HG03108 (cell line): ENCODE measurements at regions not wholly inside any gene's neighbourhood (a gene's known extent, or its start where the extent isn't known, plus 50 kb on each side); places are given as distances from the start of the nearest gene placed in this dataset.

ENCODE experiments used
- ATAC-seq: cut with Tn5 transposase; IDR thresholded peaks from one replicate; pipeline ENCODE4 v1.9.1; 2021; ENCODE audit warnings: moderate library complexity; ENCODE audit not compliant: unreplicated experiment

DNA sequence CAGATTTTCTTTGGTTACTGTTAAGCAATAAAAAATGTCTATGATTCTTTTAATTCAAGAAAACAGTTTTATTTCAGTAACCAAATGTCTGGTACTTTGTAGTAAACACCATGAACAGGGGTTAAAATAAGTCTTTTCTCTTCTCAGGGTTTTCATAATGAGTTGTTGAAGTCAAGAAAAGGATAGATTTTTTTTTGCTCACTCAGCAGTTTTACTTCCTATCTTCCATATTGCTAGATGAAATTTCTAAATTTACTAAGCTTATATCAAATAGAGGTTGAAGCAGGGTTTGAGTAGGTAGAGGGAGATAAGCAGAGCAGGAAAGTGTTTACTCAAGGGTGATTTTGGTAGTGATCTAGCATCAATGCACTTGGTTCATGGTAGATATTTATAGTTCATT is 1031.3 kb downstream of the C4orf33 start:
- ATAC-seq = no peak

DNA sequence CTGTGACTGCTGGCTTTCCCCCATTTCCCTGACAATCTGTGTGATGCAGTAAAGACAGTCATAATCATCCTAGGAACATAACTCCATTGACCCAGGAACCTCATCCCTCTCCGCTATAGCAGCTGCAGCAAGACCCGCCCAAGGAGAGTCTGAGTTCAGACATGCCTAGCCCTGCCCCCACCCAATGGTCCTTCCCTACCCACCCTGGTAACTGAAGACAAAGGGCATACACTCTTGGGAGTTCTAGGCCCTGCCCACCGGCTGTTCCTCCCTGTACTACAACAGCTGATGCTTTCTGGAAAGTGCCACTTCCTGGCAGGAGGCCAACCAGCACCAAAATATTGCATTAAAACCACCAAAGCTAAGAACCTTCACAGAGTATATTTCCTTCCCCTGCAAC is 1035.6 kb downstream of the C4orf33 start:
- ATAC-seq = no peak

DNA sequence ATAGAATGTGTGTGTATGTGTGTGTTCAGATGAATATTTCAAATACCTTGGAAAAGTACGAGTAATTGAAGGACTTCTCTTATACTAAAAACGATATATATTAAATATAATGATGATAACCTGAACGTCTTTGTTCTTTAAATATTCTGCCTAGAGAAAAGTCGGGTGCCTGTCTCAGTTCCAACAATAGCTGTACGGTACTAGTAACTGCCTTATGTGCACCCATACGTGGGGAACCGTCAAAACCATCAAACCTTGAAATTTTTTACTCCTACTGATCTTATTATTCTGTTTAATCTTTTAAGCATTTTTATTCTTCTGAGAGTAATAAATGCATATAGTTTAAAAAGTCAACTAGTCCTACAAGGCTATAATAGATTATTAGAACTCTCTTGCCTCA is 1045.7 kb downstream of the C4orf33 start:
- ATAC-seq = no peak

DNA sequence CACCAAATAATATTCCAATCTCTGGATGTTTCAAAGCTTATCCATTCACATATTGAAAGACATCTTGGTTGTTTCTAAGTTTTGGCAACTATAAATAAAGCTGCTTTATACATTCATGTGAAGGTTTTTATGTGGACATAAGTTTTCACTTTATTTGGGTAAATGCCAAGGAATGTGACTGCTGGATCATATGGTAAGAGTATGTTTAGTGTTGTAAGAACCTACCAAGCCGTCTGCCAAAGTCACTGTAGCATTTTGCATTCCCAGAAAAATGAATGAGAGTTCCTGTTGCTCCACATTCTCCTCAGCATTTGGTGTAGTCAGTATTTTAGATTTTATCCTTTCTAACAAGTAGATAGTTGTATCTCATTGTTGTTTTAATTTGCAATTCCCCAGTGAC is 1047.7 kb downstream of the C4orf33 start:
- no peak for ATAC-seq

DNA sequence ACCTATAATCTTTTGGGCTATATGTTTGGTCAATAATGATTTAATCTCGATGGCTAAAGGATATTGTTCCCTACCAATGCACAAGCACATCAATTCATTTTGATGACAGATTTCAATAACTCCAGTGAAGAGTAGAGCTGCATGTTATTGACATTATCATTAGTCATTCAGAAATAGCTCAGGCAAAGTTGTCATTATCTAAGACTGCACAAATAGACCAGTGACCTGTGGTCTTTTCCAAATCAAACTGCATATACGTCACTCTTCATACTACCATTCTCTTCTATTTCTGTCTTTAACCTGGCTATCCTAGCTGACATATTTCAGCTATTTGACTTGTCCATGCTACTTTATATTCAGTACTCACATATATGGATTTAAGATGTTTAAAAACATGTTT is 1050.8 kb downstream of the C4orf33 start:
- ATAC-seq = no peak

DNA sequence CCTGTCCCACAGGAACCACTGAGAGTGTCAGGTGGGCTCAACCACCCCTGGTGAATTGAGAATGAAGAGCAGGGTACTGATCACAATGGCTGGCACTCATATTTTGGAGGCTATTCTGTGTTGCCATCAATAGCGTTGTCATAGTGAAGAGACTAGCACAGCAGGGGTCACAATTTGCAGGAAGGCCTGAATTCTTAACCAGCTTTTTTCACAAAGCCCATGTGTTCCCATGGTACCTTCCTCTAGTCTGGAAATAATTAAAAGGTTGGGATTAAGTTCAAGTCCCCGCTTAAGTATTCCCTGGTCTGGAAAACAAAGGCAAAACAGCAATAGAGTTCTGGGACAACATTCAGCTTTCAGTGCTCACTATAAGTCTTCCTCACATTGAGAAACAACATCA is 1051.7 kb downstream of the C4orf33 start:
- ATAC-seq = no peak

DNA sequence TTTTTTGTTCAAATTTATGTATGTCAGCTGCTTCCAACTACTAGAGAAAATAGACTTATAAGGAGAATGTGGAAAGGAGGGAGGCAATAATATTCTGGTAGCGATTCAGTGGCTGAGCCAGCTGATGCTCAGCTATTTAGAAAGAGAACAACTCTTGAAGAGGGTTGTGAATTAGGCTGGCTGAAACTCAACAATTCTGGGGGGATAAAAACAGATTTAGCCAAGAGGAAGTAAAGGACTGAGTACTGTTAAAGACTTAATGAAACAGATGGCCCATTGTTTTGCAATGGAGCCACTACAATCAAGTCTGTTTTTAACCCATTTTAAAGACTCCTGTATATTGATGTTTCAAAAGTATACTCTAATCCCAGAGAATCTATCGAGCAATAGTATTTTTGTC is 1058.9 kb downstream of the C4orf33 start:
- no peak for ATAC-seq

DNA sequence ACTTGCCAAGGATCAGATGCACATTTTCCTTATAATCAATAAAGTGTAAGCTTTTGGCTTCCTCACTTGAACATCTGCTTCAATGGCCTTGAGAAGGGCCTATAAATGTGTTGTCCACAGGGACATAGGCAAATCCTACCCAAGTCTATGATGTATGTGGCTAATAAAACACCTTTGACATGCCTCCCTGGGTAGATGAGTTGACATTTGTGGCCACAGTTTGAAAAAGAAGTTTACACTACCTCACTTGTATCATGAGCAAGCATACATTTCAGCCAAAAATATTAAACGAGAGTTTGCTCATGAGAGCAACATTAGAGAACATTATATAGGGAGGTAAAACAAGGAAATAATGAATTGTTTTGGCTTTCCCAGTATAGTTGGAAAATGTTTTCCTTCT is 1067.7 kb downstream of the C4orf33 start:
- ATAC-seq = no peak

DNA sequence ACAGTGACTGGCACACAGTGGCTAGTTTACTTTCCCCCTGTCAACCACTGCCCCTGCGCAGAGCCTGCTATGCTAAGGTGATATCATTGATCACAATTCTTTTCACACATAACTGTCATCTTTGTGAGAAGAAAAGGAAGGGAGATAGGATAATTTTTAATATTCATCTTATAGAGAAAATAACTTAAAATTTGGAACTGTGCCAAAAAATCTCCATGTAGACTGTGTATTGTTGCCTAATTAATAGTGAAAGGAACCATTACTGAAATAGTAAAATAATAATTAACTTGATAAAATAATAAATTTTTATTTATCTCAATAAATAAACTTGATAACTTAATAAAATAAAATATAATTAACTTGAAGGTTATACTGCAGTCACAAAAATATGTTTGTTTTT is 1069.4 kb downstream of the C4orf33 start:
- no peak for ATAC-seq

DNA sequence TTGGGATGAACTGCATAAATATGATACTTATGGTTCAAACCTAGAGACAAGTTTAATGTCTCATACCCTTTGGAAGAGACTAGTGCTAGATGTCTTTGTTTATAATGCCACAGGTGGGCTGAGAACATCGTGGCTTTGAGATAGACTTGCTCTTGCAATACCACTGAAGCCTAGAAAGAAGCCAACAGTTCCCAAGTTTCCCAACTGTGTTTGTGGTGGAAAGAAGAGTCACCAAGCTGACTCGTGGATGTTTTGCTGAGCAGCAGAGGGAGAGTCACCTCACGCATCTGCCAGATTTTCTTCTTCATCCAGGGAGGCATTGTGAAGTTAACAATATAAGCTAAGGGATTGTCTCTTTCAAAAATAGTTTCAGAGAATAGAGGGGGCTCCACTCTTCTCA is 1076.2 kb downstream of the C4orf33 start:
- ATAC-seq = no peak

DNA sequence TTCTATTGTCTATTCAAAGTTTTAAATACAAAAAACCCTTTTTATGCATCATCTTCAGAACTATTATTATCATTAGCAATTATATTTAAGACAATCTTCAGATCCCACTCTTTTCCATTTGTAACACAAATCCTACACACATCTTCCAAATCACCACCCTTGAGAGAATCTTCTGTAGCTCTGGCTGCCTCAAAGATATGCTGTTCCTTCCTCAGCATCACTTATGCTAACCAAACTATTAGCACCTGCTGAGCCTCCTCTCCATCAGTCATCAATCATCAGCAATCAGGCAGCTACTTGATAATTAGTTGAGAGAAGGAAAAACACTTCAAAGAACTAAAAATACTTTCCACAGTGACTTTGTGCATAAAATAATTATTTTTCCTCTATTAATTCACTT is 1082.2 kb downstream of the C4orf33 start:
- no peak for ATAC-seq

DNA sequence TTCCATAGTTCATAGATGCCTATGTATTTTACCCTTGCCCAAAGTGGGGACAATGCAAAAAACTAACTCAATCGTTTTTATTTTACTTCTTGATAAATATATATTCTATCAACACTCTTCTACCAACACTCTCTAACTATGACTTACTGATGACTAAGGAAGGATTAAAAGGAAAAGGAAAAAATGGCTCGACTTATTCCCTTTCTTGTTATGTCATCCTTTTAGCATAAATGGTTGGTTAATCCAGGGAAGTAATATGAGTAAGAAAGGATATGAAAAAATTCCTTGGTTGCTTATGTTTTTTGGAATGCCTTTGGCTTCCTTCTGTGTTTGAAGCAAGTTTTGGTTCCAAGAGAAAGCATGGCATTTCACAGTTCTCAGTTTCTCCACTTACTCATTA is 1087.1 kb downstream of the C4orf33 start:
- no peak for ATAC-seq

DNA sequence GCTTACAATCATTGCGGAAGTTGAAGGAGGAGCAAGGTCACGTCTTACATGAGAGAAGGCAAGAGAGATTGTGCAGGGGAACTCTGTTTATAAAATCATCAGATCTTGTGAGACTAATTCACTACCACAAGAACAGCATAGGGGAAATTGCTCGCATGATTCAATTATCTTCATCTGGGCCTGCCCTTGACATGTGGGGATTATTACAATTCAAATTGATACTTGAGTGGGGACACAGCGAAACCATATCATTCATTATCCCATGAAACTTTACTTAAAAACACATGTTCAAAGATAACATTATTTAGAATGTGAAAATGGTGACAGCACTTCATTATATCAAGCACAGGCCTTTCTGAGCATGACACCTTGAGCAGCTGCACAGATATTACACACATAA is 1087.8 kb downstream of the C4orf33 start:
- ATAC-seq = no peak

DNA sequence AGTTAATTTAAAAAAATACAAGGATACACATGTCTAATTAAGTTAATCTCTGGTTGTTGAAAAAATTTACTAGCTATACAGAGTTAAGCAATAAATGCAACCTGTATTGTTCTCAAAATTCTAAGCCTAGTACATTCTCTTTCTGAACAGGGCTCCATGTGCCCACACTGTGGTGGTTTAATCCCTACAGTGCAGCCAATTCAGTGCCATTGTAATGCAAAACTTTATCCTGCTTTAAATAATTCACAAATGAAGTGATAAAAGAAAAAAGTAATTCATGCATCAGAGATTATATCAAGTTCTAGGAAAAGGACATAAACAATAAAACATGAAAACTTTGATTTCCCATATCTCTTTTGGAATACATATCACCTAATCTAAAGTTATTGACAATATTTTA is 1089.2 kb downstream of the C4orf33 start:
- ATAC-seq = no peak

DNA sequence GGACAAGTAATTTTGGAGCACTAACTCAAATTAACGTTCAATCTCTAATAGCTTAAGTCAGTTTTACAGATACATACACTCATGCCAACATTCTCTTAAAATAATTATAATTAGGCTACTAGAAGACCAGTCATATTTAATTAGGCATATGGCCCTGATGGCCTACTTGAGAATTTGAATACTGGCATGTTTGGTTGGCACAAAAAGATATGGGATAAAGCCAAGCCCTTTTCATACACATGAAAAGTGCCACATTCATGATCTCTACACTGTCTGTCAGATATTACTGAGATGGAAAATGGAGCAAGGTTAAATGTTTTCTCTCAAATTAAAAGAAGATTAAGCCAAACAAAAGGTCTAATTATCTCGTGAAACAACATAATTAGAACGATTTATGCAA is 1091.0 kb downstream of the C4orf33 start:
- no peak for ATAC-seq

DNA sequence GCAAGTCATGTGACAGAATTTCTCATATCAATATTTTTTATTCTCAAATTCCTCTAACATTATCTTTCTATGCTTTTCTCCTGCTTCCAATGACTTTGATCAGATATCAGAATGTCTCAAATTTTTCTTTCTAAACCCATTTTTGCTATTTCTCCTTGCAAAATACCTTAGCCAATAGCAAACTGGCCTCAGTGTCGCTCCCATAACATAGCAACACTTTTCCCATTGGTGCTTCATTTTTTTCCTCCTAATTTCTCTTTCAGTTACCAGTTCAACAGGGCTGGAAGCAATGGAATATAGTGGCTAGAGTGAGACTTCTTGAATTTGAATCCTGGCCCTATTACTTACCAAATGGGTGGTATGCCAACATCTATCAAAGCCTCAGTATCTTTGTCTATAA is 1091.6 kb downstream of the C4orf33 start:
- ATAC-seq = no peak

DNA sequence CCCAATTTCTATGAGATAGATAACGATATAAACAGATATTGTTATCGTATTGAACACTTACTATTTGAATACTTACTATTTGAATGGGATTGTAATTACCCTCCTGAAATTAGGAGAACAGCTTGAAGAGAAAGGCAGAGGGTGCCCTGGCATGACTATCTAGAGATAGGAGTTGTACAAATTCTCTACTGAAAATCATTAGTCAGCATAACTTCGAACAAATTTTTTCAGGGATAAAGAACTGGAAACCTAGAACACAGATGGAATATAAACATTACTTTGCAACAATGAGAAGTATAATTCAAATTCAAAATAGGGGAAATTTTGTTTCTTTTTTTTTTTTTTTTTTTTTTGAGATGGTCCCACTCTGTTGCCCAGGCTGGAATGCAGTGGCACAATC is 1096.8 kb downstream of the C4orf33 start:
- ATAC-seq = no peak

DNA sequence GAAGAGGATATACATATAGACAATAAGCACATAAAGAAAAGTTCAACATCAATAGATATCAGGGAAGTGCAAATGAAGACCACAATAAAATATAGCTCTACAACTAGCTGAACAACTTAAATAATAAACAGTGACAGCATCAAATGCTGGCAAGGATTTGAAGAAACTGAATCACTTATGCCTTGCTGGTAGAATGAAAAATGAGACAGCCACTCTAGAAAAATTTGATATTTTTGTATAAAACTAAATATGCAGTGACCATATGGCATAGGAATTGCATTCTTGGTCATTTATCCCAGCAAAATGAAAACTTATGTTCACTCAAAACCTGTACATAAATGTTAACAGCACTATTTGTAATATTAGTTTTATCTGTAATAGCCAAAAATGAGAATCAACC is 1102.0 kb downstream of the C4orf33 start:
- no peak for ATAC-seq

DNA sequence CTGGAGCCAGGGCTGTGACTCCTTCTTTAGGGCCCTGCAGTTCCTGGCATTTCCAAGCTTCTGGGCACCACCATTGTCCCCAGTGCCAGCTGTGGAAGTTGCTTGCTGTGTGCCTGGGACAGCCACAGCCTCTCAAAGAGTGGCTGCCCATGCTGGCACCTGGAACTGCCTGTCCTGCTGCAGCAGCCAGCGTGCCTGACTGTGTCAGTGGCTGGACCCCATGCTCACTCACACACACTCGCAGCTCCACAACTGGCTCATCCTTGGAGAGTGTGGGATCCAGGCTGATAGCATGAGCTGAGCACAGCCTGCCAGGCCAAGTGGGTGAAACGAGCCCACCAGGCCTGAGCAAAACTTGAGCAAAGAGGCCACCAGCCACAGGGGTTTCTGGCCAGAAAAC is 1107.6 kb downstream of the C4orf33 start:
- no peak for ATAC-seq

DNA sequence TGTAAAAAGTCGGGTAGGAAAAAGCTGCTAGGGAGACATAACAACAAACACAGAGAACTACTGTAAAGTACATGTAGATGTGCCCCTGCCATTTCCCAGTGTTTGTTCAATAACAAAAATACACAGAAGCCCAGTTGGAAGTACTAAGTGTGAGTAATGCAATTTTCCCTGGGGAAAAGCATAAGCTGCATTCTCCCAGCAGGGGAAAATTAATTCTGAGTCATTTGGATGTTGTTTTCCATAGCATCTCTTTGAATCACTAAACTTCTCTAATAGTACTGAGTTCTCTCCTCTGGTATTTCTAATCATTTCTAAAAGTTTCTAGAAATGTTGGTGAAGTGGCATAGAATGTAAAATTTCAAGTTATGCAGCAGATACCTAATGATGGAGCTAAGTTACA is 1114.9 kb downstream of the C4orf33 start:
- ATAC-seq = no peak

DNA sequence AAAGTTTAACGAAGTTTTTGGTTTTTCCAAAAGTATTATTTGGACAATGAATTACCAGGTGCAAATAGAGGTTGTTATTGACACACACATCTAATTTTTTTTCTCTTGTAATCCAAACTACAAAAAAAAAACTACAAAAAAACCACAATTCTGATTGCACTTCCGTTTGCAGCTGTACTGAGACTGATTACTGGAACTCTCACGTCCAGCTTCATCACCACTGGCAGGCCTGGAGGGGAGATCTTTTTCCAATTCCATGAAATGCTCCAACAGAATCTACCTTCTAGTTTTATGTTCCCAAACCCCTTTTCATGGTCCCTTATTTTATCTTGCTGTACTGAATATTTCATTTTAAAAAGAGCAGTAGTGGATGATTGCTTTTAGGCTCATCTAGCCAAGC is 1118.3 kb downstream of the C4orf33 start:
- ATAC-seq = no peak

DNA sequence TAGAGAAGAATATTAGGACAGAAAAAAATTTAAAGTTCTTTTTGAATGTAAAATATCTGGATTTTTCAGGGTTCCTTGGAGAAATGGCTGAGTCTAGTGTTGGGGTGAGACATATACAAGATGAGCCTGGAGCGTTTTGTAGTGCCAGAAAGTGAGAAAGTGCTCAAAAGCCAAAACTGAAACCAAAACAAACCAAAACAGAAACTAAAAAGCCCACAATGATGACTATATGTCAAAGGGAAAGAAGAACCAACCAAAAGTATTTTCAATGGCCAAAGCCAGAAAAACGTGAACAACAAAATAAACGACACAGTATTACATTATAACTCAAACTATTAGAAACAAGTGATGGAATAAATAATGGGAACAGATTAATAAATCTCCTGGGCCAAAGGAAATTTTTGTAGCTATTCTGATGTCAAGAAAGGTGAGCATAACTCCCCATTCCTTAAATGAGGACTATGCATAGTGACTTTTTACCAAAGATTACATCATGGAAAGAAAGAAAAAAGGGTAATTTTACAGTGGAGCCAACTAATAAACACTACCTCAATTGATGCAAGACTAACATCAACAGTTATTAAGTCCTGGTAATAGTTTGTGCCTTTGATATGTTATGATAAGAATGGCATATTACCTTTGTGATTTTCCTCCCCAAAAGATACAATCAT is 1137.6 kb downstream of the C4orf33 start:
- peak; percentile 99 for ATAC-seq

DNA sequence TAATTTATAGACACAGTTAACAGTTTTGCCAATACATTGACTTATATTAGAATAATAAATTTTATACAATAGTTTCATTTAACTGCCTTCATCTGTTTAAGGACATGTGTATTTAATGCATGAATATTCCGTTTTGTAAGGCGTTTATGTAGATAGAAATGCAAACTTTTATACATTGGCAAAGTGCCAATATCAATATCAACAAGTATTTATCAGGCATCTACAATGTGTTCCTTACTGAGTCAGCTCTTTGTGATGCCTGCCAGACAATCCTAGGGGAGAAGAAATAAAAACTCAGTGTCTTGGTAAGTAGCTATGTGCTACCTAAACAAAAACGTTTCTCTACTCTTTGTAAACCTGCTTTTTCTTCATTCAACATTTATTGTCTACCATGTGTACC is 1142.2 kb downstream of the C4orf33 start:
- no peak for ATAC-seq

DNA sequence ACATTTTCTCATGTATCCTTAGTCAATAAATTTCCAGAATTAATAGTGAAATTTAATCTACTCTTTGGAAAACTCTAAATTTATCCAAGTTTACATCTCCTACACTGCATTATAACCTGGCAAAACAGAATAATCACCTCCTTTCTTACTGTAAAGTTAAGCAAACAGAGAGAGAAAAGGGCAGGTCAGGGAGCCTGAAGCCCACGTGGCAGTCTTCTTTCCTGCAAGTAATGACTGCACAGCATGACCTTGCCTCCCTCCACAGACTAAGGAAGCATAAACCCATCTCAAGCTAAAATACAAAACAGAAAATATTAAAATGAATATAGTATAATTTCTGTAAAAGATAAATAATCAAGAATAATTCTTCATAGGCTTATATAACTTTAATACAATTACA is 1153.0 kb downstream of the C4orf33 start:
- no peak for ATAC-seq
